GM13976 (cell line): ENCODE measurements at regions not wholly inside any gene's neighbourhood (a gene's known extent, or its start where the extent isn't known, plus 50 kb on each side); places are given as distances from the start of the nearest gene placed in this dataset.
"Not testable (repeated sequence)": the region's sequence is repeated elsewhere in the genome, so short reads cannot be mapped to it uniquely, and the experiment has no call there.

Source experiments
- DNase-seq: peaks from one replicate; pipeline ENCODE4 v3.0.0; 2012; ENCODE audit warnings: low spot score
- in situ Hi-C: fragments of 300-500 bp; cut with MboI; formaldehyde crosslinking; loops from one replicate; pipeline ENCODE4 v1.12.0; 2022; ENCODE audit warnings: low sequenced_read_pairs, mixed read lengths, inconsistent platforms; ENCODE audit not compliant: unreplicated experiment
- TF ChIP-seq, protein P1 (sequence below): IDR thresholded peaks from 2 replicates; pipeline ENCODE4 v1.5.1; 2012; ENCODE audit warnings: borderline replicate concordance, mild to moderate bottlenecking; ENCODE audit not compliant: insufficient read depth; ENCODE audit errors: extremely low read depth, missing control alignments, control extremely low read depth

DNA sequence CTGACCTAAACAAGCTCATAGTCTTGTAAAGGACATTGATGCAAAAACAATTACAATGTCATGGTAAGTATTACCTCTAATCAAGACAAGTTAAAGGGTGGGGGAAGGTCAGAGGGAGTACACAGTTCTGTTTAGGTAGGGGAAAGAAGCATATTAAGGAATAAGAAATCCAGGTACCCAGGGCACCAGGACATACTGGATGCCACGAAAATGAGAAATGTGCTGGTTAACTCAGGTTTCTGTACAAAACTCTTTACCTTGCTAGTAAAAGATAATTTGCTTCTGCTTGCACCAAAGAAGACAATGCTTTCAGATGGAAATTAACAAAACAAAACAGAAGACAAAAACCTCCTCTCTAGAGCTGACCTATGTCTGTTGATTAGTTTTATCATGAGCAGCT, 70.7 kb upstream of the MED13 start:
- in situ Hi-C loops, result no loop called here
- no peak for DNase-seq
- TF ChIP-seq, protein P1, sequence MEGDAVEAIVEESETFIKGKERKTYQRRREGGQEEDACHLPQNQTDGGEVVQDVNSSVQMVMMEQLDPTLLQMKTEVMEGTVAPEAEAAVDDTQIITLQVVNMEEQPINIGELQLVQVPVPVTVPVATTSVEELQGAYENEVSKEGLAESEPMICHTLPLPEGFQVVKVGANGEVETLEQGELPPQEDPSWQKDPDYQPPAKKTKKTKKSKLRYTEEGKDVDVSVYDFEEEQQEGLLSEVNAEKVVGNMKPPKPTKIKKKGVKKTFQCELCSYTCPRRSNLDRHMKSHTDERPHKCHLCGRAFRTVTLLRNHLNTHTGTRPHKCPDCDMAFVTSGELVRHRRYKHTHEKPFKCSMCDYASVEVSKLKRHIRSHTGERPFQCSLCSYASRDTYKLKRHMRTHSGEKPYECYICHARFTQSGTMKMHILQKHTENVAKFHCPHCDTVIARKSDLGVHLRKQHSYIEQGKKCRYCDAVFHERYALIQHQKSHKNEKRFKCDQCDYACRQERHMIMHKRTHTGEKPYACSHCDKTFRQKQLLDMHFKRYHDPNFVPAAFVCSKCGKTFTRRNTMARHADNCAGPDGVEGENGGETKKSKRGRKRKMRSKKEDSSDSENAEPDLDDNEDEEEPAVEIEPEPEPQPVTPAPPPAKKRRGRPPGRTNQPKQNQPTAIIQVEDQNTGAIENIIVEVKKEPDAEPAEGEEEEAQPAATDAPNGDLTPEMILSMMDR, result no peak

DNA sequence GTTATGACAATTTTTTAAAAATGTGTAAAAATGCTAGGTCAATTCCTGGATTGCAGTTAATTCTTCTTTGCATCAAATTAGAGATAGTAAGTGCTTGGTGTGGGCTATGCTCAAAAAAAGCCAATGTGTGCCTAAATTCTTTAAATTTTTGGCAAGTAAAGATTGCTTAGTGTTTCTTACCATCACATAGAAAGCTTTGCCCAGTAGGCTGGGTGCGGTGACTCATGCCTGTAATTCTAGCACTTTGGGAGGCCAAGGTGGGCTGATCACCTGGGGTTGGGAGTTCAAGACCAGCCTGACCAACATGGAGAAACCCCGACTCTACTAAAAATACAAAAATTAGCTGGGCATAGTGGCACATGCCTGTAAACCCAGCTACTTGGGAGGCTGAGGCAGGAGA, 70.0 kb upstream of the MED13 start:
- DNase-seq, in situ Hi-C loops: not testable (repeated sequence)

DNA sequence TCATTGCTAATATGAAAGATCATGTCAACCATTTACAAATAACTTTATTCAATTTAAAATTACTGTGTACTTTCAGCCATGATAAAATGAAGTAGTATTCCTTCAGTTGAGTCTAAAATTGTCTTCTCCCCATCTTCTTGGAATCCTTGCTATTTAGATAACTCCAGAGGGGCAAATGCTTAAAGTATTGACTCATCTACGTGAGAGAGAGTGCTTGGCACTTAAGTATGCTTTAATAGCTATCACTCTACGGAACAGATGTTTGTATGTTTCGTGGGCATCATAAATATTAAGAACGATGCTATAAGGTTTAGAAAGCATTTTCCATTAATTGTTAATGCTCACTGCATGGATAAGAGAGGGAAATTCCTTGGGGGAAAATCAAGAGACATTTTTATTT, 69.3 kb upstream of the MED13 start:
- DNase-seq, result no peak
- in situ Hi-C loops, result no loop called here
- TF ChIP-seq, protein P1, result no peak

DNA sequence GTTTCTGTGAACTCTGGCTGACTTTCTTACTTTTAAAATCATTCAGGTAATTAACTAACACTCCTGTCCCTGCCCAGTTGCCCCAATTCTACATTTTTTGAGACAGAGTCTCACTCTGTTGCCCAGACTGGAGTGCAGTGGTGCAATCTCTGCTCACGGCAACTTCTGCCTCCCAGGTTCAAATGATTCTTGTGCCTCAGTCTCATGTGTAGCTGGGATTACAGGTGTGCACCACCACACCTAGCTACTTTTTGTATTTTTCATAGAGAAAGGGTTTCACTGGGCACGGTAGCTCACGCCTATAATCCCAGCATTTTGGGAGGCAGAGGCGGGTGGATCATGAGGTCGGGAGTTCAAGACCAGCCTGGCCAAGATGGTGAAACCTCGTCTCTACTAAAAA, 66.2 kb upstream of the MED13 start:
- in situ Hi-C loops, DNase-seq: not testable (repeated sequence)

GRCh38 chr17:62130739-62131138, 65.7 kb upstream of the MED13 start:
- TF ChIP-seq, protein P1, result no peak
- in situ Hi-C loops, result no loop called here
- no peak for DNase-seq

GRCh38 chr17:62126292-62126691, 61.2 kb upstream of the MED13 start:
- TF ChIP-seq, protein P1, result no peak
- DNase-seq, result no peak
- in situ Hi-C loops, result no loop called here

DNA sequence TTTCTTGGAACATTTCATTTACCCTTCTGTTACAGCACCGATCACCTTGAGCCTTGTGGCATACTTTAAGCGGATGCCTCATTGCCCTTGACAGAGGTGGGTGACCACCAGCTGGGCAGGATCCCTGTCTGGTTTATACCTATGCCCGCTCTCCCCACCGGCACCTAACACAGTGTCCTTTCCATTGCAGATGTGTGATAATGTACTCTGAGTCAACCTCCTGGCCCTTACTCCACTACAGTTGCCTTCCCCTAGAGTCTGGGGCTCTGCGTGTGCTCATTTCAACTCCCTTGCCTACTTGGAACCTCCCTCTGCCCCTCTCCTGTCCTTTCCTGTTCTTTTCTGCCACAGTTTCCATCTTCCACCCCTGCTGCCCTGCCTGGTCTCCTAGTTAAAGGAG, 60.2 kb upstream of the MED13 start:
- in situ Hi-C loops, result no loop called here
- TF ChIP-seq, protein P1, result no peak
- no peak for DNase-seq

- DNase-seq, result no peak
- TF ChIP-seq, protein P1, result no peak
- in situ Hi-C loops, result no loop called here
Measured at GRCh38 chr17:62121025-62121730, 56.1 kb upstream of the MED13 start.
